ENCODE measurements at regions not wholly inside any gene's neighbourhood (a gene's known extent, or its start where the extent isn't known, plus 50 kb on each side); places are given as distances from the start of the nearest gene placed in this dataset.

GRCh38 chr3:64802460-64802859 is 114.7 kb upstream of the ADAMTS9 start:
- Histone ChIP-seq H2AFZ (ENCODE audit: low read depth) (no peak overlapping the region), H3K9me3 (no peaks in the 10 kb centered on the region), H3K36me3 (replicated peaks in 1 of 2; ENCODE audit: control insufficient read depth in 1 of 2, insufficient read depth in 2 of 2, low read length in 1 of 2) (no peaks in the 10 kb centered on the region), H3K27ac (ENCODE audit: low read depth in 2 of 2, low read length in 1 of 2) (no peak overlapping the region), H3K9ac (no peak overlapping the region), H3K9me2 (no peaks in the 10 kb centered on the region), H3F3A (replicated peaks; ENCODE audit: insufficient read depth) (no peaks in the 10 kb centered on the region), H3K4me3 (ENCODE audit: low read depth in 2 of 2, low read length in 1 of 2) (no peak overlapping the region), H3K27me3 (ENCODE audit: insufficient read depth) (no peaks in the 10 kb centered on the region), H3K4me1 (ENCODE audit: control insufficient read depth in 1 of 2, insufficient read depth in 2 of 2, low read depth in 1 of 2, low read length in 1 of 2) (no peaks in the 10 kb centered on the region; a peak in 1 of 4 replicates), H4K20me1 (ENCODE audit: insufficient read depth) (no peaks in the 10 kb centered on the region), H3K79me2 (ENCODE audit: insufficient read depth) (no peaks in the 10 kb centered on the region), H3K4me2 (no peak overlapping the region)
- TF ChIP-seq NRF1 (IDR thresholded peaks at IDR 0.05; ENCODE audit: low read depth, low read length) (no peak), REST (IDR thresholded peaks at IDR 0.05; ENCODE audit: low read depth, low read length) (no peak), GATA2 (CRISPR knock-in tag; IDR thresholded peaks at IDR 0.05) (no peak), FOXJ3 (CRISPR knock-in tag; IDR thresholded peaks at IDR 0.05) (no peak), JUND (IDR thresholded peaks at IDR 0.05) (no peak), NFIC (IDR thresholded peaks at IDR 0.05; ENCODE audit: borderline replicate concordance) (no peak), SIN3A (IDR thresholded peaks at IDR 0.05; ENCODE audit: borderline replicate concordance, low read depth, low read length) (no peak), RXRA (IDR thresholded peaks at IDR 0.05; ENCODE audit: borderline replicate concordance, low read depth) (no peak), FOXM1 (IDR thresholded peaks at IDR 0.05; ENCODE audit: low read depth) (no peak), MXI1 (IDR thresholded peaks at IDR 0.05; ENCODE audit: low read depth, low read length) (no peak), IRF3 (IDR thresholded peaks at IDR 0.05; ENCODE audit: low read depth, low read length) (no peak), CTCF (IDR thresholded peaks at IDR 0.05) (no peak), MEF2A (IDR thresholded peaks at IDR 0.05; ENCODE audit: borderline replicate concordance, low read depth) (no peak), ELF1 (IDR thresholded peaks at IDR 0.05) (no peak), EZH2phosphoT487 (IDR thresholded peaks at IDR 0.05; ENCODE audit: borderline replicate concordance, low read depth) (no peak), EP300 (IDR thresholded peaks at IDR 0.05; ENCODE audit: borderline replicate concordance in 1 of 2, low read depth in 1 of 2, low read length in 1 of 2) (no peak)
- WGBS (ENCODE audit: low lambda C conversion rate), result 86% methylated on average over 4 of the region's 4 CpGs
- ChIA-PET CTCF (interaction anchor here (0.7 to 1.2 kb wide), 3 partner anchors 11 to 41 kb away, joined by 3 read pairs; no protein-coding TSS in a partner anchor), POLR2A (no interaction called here)
- no peak for DNase-seq
